Activated CD4-positive, alpha-beta T cell treated with anti-CD3 and anti-CD28 coated beads, Interleukin-2, amount 10 ng/mL, durations not matched to agents 24 days and 14 days (primary cell): ENCODE measurements at regions not wholly inside any gene's neighbourhood (a gene's known extent, or its start where the extent isn't known, plus 50 kb on each side); places are given as distances from the start of the nearest gene placed in this dataset.
A peak's percentile ranks its signal among the peaks of the same experiment; 100 is the strongest.
"Not testable (repeated sequence)": the region's sequence is repeated elsewhere in the genome, so short reads cannot be mapped to it uniquely, and the experiment has no call there.

Experiments
- DNase-seq: peaks from one replicate; pipeline ENCODE4 v3.0.0; 2022
- H3K27ac Mint-ChIP-seq: one replicate; pipeline ENCODE4 v1.8.0; 2022; ENCODE audit warnings: mild to moderate bottlenecking, mixed read lengths
- H3K27me3 Mint-ChIP-seq: one replicate; pipeline ENCODE4 v1.8.0; 2022; ENCODE audit warnings: mixed read lengths
- H3K36me3 Mint-ChIP-seq: one replicate; pipeline ENCODE4 v1.8.0; 2022; ENCODE audit warnings: low read depth, mild to moderate bottlenecking, mixed read lengths
- H3K4me1 Mint-ChIP-seq: one replicate; pipeline ENCODE4 v1.8.0; 2021; ENCODE audit warnings: mixed read lengths
- H3K4me3 Mint-ChIP-seq: one replicate; pipeline ENCODE4 v1.8.0; 2022; ENCODE audit warnings: mild to moderate bottlenecking, moderate library complexity, mixed read lengths
- H3K9me3 Mint-ChIP-seq: one replicate; pipeline ENCODE4 v1.8.0; 2021; ENCODE audit warnings: mixed read lengths
- intact Hi-C: fragments of 100-400 bp; cut with micrococcal nuclease; formaldehyde crosslinking; loops from one replicate; pipeline ENCODE4 v1.15.1; 2023

DNA sequence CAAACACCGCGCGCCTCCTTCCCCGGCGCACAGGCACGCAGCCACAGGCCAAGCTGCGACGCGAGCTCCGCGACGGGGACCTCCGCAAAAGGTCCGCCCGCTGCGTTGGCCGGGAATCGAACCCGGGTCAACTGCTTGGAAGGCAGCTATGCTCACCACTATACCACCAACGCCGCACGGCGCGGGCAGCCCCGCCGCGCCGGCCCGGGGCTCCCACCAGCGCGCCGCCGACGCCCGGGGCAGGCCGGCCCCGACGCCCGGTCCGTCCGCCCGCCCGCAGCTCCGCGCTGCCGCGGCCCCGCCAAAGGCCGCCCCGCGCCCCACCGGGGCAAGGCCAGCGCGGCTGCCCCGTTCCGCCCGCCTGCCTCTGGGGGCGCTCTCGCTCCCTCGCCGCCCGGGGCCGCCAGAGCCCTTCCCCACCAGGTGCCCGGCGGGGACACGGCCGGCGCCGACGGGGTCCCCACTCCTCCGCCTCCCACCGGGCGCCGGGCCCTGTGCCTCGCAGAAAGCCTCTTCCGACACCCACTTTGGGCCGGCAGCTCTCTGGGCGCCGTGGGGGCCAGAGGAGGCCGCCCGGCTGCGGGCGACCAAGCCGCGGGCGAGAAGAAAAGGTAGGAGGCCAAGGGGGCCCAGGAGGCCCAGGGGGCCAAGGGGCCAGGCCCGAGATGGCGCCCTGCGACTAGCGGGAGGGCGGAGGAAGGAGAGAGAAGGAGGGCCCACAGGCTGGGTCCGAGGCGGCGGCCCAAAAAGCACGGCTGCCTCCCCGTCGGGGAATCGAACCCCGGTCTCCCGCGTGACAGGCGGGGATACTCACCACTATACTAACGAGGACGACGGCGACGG is 50.2 kb upstream of the FCGR2A start:
- DNase-seq, H3K27ac Mint-ChIP-seq, H3K36me3 Mint-ChIP-seq, H3K4me3 Mint-ChIP-seq, H3K4me1 Mint-ChIP-seq, intact Hi-C loops, H3K27me3 Mint-ChIP-seq, H3K9me3 Mint-ChIP-seq: not testable (repeated sequence)

DNA sequence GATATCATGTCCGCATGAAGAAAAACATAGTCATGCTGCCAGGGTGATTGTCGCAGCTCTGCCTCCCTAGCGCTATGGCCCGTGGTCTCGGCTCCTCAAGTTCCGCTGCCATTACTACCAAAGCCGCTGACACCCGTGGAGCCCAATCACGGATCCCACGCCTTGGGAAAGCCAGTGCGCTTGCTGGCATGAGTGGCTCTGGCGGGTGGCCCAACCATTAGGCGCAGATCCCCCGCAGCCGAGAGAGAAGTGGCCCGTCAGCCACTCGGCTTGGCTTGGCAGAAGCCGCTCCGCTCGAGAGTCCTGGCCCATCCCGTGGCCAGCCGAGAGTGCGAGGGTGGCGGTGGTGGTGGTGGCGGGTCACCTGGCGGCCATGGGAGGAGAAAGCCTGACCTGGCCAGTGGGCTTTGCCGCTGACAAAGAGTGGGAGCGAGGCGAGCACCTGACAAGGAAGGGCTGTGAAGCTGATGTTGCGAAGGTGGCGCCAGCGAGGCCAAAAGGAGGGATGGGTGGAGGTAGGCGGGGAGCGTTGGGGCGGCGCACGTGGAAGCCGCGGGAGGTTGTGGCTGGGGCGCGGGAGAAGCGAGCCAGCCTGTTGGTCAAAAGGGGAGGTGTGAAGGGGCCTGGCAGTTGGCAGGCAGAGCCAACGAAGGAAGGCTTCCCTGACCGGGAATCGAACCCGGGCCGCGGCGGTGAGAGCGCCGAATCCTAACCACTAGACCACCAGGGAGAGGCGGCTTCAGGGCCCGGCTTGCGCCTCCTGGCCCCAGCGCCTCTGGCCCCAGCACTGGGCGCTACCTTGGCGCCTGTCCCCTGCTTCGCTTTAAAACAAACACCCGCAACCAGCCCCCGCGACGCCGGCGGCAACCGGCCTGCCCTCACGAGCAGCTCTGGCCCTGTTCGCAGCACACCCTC is 51.0 kb upstream of the FCGR2A start:
- H3K4me3 Mint-ChIP-seq, intact Hi-C loops, H3K27me3 Mint-ChIP-seq, H3K4me1 Mint-ChIP-seq, H3K36me3 Mint-ChIP-seq, H3K27ac Mint-ChIP-seq, H3K9me3 Mint-ChIP-seq: not testable (repeated sequence)
- peak; percentile 73 for DNase-seq

DNA sequence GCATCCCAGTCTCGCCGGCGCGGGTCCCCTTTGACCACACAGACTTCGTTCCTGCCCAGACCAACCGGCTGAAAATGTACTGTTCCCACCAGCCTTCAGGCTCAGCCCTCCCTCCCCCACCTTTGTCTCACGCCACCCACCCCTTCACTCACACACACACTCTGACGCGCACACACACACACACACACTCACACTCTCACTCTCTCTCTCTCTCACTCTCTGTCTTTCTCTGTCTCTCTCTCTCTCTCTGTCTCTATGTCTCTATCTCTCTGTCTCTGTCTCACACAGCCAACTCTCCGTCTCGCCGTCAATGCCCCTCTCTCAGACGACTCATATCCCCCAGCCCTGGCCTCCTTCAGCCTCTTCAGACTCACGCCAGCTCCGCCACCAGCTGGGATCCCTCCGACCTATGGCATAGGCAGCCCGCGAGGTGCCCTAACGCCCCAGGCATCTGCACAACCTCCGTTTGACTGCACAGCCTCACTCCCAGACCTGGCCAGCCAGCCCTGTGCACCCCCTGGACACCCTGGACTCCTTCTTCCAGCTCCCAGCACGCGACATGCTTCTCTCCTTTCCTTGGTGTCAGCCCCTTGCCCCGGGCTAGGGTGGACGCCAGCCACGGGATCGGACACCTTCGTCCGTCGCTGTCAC is 53.4 kb upstream of the FCGR2A start:
- H3K27me3 Mint-ChIP-seq, H3K36me3 Mint-ChIP-seq, H3K4me1 Mint-ChIP-seq, H3K27ac Mint-ChIP-seq, H3K9me3 Mint-ChIP-seq, H3K4me3 Mint-ChIP-seq, intact Hi-C loops, DNase-seq: not testable (repeated sequence)

DNA sequence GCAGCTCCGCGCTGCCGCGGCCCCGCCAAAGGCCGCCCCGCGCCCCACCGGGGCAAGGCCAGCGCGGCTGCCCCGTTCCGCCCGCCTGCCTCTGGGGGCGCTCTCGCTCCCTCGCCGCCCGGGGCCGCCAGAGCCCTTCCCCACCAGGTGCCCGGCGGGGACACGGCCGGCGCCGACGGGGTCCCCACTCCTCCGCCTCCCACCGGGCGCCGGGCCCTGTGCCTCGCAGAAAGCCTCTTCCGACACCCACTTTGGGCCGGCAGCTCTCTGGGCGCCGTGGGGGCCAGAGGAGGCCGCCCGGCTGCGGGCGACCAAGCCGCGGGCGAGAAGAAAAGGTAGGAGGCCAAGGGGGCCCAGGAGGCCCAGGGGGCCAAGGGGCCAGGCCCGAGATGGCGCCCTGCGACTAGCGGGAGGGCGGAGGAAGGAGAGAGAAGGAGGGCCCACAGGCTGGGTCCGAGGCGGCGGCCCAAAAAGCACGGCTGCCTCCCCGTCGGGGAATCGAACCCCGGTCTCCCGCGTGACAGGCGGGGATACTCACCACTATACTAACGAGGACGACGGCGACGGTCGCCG is 57.4 kb upstream of the FCGR2A start:
- H3K4me1 Mint-ChIP-seq, H3K36me3 Mint-ChIP-seq, H3K9me3 Mint-ChIP-seq, H3K4me3 Mint-ChIP-seq, intact Hi-C loops, DNase-seq, H3K27ac Mint-ChIP-seq, H3K27me3 Mint-ChIP-seq: not testable (repeated sequence)

DNA sequence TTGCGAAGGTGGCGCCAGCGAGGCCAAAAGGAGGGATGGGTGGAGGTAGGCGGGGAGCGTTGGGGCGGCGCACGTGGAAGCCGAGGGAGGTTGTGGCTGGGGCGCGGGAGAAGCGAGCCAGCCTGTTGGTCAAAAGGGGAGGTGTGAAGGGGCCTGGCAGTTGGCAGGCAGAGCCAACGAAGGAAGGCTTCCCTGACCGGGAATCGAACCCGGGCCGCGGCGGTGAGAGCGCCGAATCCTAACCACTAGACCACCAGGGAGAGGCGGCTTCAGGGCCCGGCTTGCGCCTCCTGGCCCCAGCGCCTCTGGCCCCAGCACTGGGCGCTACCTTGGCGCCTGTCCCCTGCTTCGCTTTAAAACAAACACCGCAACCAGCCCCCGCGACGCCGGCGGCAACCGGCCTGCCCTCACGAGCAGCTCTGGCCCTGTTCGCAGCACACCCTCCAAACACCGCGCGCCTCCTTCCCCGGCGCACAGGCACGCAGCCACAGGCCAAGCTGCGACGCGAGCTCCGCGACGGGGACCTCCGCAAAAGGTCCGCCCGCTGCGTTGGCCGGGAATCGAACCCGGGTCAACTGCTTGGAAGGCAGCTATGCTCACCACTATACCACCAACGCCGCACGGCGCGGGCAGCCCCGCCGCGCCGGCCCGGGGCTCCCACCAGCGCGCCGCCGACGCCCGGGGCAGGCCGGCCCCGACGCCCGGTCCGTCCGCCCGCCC is 58.1 kb upstream of the FCGR2A start:
- H3K9me3 Mint-ChIP-seq, DNase-seq, H3K27me3 Mint-ChIP-seq, H3K27ac Mint-ChIP-seq, H3K4me3 Mint-ChIP-seq, intact Hi-C loops, H3K4me1 Mint-ChIP-seq, H3K36me3 Mint-ChIP-seq: not testable (repeated sequence)

DNA sequence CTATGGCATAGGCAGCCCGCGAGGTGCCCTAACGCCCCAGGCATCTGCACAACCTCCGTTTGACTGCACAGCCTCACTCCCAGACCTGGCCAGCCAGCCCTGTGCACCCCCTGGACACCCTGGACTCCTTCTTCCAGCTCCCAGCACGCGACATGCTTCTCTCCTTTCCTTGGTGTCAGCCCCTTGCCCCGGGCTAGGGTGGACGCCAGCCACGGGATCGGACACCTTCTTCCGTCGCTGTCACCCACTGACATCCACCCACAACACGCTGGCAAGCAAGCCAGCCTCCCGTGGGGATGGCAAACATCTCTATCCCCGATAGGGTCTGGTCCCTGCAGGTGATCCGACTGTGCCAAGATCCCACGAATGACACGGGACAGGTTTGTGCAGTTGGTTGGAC is 60.5 kb upstream of the FCGR2A start:
- H3K27me3 Mint-ChIP-seq, result not testable (repeated sequence)

DNA sequence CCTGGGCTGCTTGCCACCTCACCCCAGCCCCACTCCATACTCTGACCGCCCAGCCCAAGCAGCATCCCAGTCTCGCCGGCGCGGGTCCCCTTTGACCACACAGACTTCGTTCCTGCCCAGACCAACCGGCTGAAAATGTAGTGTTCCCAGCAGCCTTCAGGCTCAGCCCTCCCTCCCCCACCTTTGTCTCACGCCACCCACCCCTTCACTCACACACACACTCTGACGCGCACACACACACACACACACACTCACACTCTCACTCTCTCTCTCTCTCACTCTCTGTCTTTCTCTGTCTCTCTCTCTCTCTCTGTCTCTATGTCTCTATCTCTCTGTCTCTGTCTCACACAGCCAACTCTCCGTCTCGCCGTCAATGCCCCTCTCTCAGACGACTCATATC is 61.0 kb upstream of the FCGR2A start:
- H3K9me3 Mint-ChIP-seq, intact Hi-C loops, H3K36me3 Mint-ChIP-seq, H3K4me3 Mint-ChIP-seq, H3K27me3 Mint-ChIP-seq, H3K27ac Mint-ChIP-seq, DNase-seq, H3K4me1 Mint-ChIP-seq: not testable (repeated sequence)

More for the DNA sequence above, 60.5 kb upstream of the FCGR2A start:
- intact Hi-C loops, H3K4me3 Mint-ChIP-seq, H3K27ac Mint-ChIP-seq, H3K4me1 Mint-ChIP-seq, H3K9me3 Mint-ChIP-seq, H3K36me3 Mint-ChIP-seq: not testable (repeated sequence)
- peak; percentile 76 for DNase-seq

DNA sequence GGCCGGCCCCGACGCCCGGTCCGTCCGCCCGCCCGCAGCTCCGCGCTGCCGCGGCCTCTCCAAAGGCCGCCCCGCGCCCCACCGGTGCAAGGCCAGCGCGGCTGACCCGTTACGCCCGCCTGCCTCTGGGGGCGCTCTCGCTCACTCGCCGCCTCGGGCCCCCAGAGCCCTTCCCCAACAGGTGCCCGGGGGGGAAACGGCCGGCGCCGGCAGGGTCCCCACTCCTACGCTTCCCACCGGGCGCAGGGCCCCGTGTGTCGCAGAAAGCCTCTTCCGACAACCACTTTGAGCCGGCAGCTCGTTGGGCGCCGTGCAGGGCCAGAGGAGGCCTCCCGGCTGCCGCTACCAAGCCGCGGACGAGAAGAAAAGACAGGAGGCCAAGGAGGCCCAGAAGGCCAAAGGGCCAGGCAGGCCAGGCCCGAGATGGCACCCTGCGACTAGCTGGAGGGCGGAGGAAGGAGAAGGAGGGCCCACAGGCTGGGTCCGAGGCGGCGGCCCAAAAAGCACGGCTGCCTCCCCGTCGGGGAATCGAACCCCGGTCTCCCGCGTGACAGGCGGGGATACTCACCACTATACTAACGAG is 64.9 kb upstream of the FCGR2A start:
- Mint-ChIP-seq H3K27me3 (peaks cover 22% of the 10 kb centered on the region), H3K9me3 (no peaks in the 10 kb centered on the region), H3K4me3 (peak overlapping the region; percentile 91), H3K27ac (peak overlapping the region; percentile 95), H3K4me1 (peaks cover 13% of the 10 kb centered on the region), H3K36me3 (peaks cover 3% of the 10 kb centered on the region)
- intact Hi-C loops, result no loop called here
- peak; percentile 93 for DNase-seq

DNA sequence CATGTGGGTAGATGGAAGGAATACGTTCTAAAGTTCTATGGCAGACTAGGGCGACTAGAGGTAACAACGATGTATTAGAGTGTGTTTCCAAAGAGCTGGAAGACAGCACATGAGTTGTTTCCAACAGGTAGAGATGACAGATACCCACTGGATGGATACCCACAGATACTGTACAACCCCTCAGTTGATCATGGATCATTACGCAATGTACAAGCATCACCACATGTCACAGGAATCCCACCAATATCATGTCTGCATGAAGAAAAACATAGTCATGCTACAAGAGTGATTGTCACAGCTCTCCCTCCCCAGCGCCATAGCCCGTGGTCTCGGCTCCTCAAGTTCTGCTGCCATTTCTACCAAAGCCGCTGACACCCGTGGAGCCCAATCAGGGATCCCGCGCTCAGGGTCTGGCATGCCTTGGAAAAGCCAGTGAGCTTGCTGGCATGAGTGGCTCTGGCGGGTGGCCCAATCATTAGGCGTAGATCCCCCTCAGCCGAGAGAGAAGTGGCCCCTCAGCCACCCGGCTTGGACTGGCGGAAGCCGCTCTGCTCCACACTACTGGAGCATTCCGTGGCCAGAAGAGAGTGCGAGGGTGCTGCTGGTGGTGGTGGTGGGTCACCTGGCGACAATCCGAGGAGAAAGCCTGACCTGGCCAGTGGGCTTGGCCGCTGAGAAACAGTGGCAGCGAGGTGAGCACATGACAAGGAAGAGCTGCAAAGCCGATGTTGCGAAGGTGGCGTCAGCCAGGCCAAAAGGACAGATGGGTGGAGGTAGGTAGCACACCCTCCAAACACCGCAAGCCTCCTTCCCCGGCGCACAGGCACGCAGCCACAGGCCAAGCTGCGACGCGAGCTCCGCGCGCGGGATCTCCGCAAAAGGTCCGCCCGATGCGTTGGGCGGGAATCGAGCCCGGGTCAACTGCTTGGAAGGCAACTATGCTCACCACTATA is 65.7 kb upstream of the FCGR2A start:
- Mint-ChIP-seq H3K27ac (peak overlapping the region; percentile 3), H3K4me1 (peaks cover 13% of the 10 kb centered on the region), H3K36me3 (peaks cover 3% of the 10 kb centered on the region), H3K4me3 (peak overlapping the region; percentile 81), H3K27me3 (peaks cover 22% of the 10 kb centered on the region), H3K9me3 (no peaks in the 10 kb centered on the region)
- intact Hi-C loops, result no loop called here
- peak; percentile 78 for DNase-seq

DNA sequence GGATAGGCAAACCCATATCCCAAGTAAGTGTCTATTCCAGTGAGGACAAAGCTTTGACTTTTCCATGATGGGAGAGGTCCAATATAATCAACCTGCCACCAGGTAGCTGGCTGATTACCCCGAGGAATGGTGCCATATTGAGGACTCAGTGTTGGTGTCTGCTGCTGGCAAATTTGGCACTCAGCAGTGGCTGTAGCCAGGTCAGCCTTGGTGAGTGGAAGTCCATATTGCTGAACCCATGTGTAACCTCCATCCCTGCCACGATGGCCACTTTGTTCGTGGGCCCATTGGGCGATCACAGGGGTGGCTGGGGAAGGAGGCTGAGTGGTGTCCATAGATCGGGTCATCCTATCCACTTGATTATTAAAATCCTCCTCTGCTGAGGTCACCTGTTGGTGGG is 65.5 kb upstream of the CFAP126 start:
- intact Hi-C loops, result not testable (repeated sequence)

DNA sequence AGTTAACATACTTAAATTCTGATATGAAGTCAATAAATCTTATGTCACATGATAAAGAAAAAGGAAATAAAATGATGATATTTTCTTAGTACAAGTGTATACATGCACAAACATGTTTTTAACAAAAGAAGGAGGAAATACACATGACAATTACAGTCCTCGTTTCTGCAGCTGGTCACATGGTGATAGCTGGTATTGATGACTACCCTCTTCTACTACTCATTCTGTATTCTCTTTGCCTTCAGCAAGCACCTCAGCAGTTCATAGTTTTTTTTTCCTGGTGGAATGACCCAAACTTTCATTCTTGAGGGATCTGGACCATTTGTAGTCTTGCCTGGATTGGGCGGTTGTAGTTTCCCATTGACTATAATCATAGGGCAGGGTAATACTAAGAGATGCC is 64.4 kb upstream of the CFAP126 start:
- intact Hi-C loops, result no loop called here
- peaks cover 40% of the 10 kb centered on the region for H3K27me3 Mint-ChIP-seq

More for the DNA sequence above, 65.5 kb upstream of the CFAP126 start:
- not testable (repeated sequence) for H3K36me3 Mint-ChIP-seq, H3K4me1 Mint-ChIP-seq, DNase-seq, H3K27ac Mint-ChIP-seq, H3K9me3 Mint-ChIP-seq, H3K4me3 Mint-ChIP-seq
- peaks cover 38% of the 10 kb centered on the region for H3K27me3 Mint-ChIP-seq

More for the DNA sequence above, 64.4 kb upstream of the CFAP126 start:
- DNase-seq, result no peak
- H3K4me3 Mint-ChIP-seq, result no peak overlapping the region
- H3K9me3 Mint-ChIP-seq, result no peaks in the 10 kb centered on the region
- no peak overlapping the region for H3K27ac Mint-ChIP-seq
- no peaks in the 10 kb centered on the region for H3K36me3 Mint-ChIP-seq
- peaks cover 9% of the 10 kb centered on the region for H3K4me1 Mint-ChIP-seq
